A549 (cell line): ENCODE measurements at regions not wholly inside any gene's neighbourhood (a gene's known extent, or its start where the extent isn't known, plus 50 kb on each side); places are given as distances from the start of the nearest gene placed in this dataset.

ENCODE experiments used
- BHLHE40 ChIP-seq: IDR thresholded peaks from 2 replicates; pipeline ENCODE4 v1.6.1; 2012; ENCODE audit warnings: low read depth, low read length, inconsistent platforms
- POLR2A ChIP-seq: IDR thresholded peaks from 2 replicates; pipeline ENCODE4 v1.6.1; 2012; ENCODE audit warnings: mild to moderate bottlenecking, low read length
- TF ChIP-seq, protein P1 (sequence below): fragments of >200 bp; sonication (Bioruptor Twin); formaldehyde crosslinking; IDR thresholded peaks from 3 replicates; pipeline ENCODE4 v1.5.1; 2016

DNA sequence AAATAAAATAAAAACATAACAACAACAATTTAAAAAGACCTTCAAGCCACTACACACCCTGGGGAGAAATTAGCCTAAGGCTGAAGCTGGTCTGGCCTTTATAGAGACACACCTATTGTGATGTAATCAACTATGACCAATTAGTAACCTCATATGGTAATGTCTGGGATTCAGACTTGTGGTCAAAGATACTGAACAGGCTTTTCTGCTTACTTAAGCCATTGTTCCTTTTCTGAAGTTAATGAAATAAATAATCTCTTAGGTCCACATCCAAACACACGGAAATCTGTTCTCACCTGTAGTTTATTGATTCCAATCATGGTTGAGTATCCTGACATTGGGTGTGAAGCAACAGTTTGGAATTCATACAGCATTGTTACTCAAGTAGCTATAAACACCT is 152.5 kb downstream of the PLS3 start:
- TF ChIP-seq BHLHE40 (no peak), POLR2A (no peak)
- TF ChIP-seq, protein P1, sequence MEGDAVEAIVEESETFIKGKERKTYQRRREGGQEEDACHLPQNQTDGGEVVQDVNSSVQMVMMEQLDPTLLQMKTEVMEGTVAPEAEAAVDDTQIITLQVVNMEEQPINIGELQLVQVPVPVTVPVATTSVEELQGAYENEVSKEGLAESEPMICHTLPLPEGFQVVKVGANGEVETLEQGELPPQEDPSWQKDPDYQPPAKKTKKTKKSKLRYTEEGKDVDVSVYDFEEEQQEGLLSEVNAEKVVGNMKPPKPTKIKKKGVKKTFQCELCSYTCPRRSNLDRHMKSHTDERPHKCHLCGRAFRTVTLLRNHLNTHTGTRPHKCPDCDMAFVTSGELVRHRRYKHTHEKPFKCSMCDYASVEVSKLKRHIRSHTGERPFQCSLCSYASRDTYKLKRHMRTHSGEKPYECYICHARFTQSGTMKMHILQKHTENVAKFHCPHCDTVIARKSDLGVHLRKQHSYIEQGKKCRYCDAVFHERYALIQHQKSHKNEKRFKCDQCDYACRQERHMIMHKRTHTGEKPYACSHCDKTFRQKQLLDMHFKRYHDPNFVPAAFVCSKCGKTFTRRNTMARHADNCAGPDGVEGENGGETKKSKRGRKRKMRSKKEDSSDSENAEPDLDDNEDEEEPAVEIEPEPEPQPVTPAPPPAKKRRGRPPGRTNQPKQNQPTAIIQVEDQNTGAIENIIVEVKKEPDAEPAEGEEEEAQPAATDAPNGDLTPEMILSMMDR: no peak
